ENCODE measurements at regions not wholly inside any gene's neighbourhood (a gene's known extent, or its start where the extent isn't known, plus 50 kb on each side); places are given as distances from the start of the nearest gene placed in this dataset.
A peak's percentile ranks its signal among the peaks of the same experiment; 100 is the strongest.

- in situ Hi-C loops (cut with HindIII; ENCODE audit: extremely low pct_ligation_motif_present, low pct_unique_long_range_greater_than_20kb), result no loop called here
- Histone ChIP-seq H3K4me2 (ENCODE audit: low read depth, low read length) (no peak overlapping the region), H3K4me1 (ENCODE audit: insufficient read depth, low read length) (no peaks in the 10 kb centered on the region), H3K27ac (ENCODE audit: extremely low read length, insufficient read depth, low read length) (no peak overlapping the region), H3K79me2 (ENCODE audit: insufficient read depth, low read length) (no peaks in the 10 kb centered on the region), H3K27me3 (ENCODE audit: control insufficient read depth in 1 of 2, insufficient read depth in 2 of 2, low read length in 2 of 2) (no peaks in the 10 kb centered on the region), H3K9ac (ENCODE audit: insufficient read depth, low read depth, low read length) (no peak overlapping the region), H2AFZ (ENCODE audit: low read length) (no peak overlapping the region), H3K36me3 (replicated peaks in 1 of 2; ENCODE audit: control insufficient read depth in 1 of 2, insufficient read depth in 2 of 2, low read length in 2 of 2) (no peaks in the 10 kb centered on the region), H3K9me3 (ENCODE audit: low read length) (0 out of 2 replicates have a peak, but pooled peaks cover 11% of the 10 kb centered on the region), H3K4me3 (replicated peaks in 1 of 3; ENCODE audit: insufficient read depth in 1 of 3, low read depth in 2 of 3, low read length in 3 of 3) (no peak overlapping the region), H4K20me1 (ENCODE audit: insufficient read depth, low read length) (no peaks in the 10 kb centered on the region)
- WGBS (ENCODE audit: low lambda C conversion rate), result 51% methylated on average over 6 of the region's 7 CpGs
- intact Hi-C loops (cut with micrococcal nuclease; ENCODE audit: unreplicated experiment), result no loop called here
- ATAC-seq (no peak), DNase-seq (ENCODE audit: low spot score) (no peak), FAIRE-seq (no peak)
- no peak for TF ChIP-seq MYPOP (CRISPR knock-in tag; IDR thresholded peaks at IDR 0.05)
- no peak for TF ChIP-seq KLF15 (CRISPR knock-in tag; IDR thresholded peaks at IDR 0.05; ENCODE audit: borderline replicate concordance)
- no peak for TF ChIP-seq ZNF205 (CRISPR knock-in tag; IDR thresholded peaks at IDR 0.05)
- ChIA-PET CTCF (ENCODE audit: low intra/inter-chr PET ratio, low total read pairs) (no interaction called here), POLR2A (no interaction called here)
- BruUV-seq (replicated peaks), result no TSS peak
Observed at GRCh38 chr2:12827721-12828120, 111.0 kb downstream of the TRIB2 start.

GRCh38 chr2:12828980-12829379 is 112.2 kb downstream of the TRIB2 start:
- 63% methylated on average over 8 of the region's 8 CpGs for WGBS (ENCODE audit: low lambda C conversion rate)

More at GRCh38 chr2:12828980-12829379, 112.2 kb downstream of the TRIB2 start:
- Histone ChIP-seq H3K79me2 (ENCODE audit: insufficient read depth, low read length) (no peaks in the 10 kb centered on the region), H3K4me3 (replicated peaks in 1 of 3; ENCODE audit: insufficient read depth in 1 of 3, low read depth in 2 of 3, low read length in 3 of 3) (no peak overlapping the region), H3K36me3 (replicated peaks in 1 of 2; ENCODE audit: control insufficient read depth in 1 of 2, insufficient read depth in 2 of 2, low read length in 2 of 2) (no peaks in the 10 kb centered on the region), H3K27me3 (ENCODE audit: control insufficient read depth in 1 of 2, insufficient read depth in 2 of 2, low read length in 2 of 2) (no peaks in the 10 kb centered on the region), H3K9ac (ENCODE audit: insufficient read depth, low read depth, low read length) (no peak overlapping the region), H3K9me3 (ENCODE audit: low read length) (0 out of 2 replicates have a peak, but pooled peaks cover 13% of the 10 kb centered on the region), H3K4me1 (ENCODE audit: insufficient read depth, low read length) (no peaks in the 10 kb centered on the region), H3K4me2 (ENCODE audit: low read depth, low read length) (no peak overlapping the region), H2AFZ (ENCODE audit: low read length) (no peak overlapping the region), H3K27ac (ENCODE audit: extremely low read length, insufficient read depth, low read length) (no peak overlapping the region), H4K20me1 (ENCODE audit: insufficient read depth, low read length) (no peaks in the 10 kb centered on the region)
- no TSS peak for BruUV-seq (replicated peaks)
- CTCF ChIA-PET (ENCODE audit: low intra/inter-chr PET ratio, low total read pairs), result no interaction called here
- intact Hi-C loops (cut with micrococcal nuclease; ENCODE audit: unreplicated experiment) (no loop called here), in situ Hi-C loops (cut with HindIII; ENCODE audit: extremely low pct_ligation_motif_present, low pct_unique_long_range_greater_than_20kb) (no loop called here)
- POLR2A ChIA-PET, result no interaction called here
- ATAC-seq (no peak), FAIRE-seq (no peak), DNase-seq (ENCODE audit: low spot score) (no peak)
- TF ChIP-seq CREB3 (CRISPR knock-in tag; IDR thresholded peaks at IDR 0.05), result no peak
- 0 out of 2 replicates have a peak, but pooled peaks have one; percentile 4 for TF ChIP-seq CEBPB (IDR thresholded peaks at IDR 0.05; ENCODE audit: borderline replicate concordance, low read depth, low read length)

All from HepG2 (cell line).